Parathyroid adenoma (tissue), 2 donors: ENCODE measurements at regions not wholly inside any gene's neighbourhood (a gene's known extent, or its start where the extent isn't known, plus 50 kb on each side); places are given as distances from the start of the nearest gene placed in this dataset.

ENCODE experiments used
- H2AFZ ChIP-seq: fragments of 300-600 bp; sonication (generic); one replicate; pipeline ENCODE4 v1.7.0; 2017; ENCODE audit warnings: antibody characterized with exemption, mild to moderate bottlenecking
- H3K27ac ChIP-seq: fragments of 300-600 bp; sonication (generic); one replicate; pipeline ENCODE4 v1.7.0; 2017
- H3K27me3 ChIP-seq: fragments of 300-600 bp; sonication (generic); one replicate; pipeline ENCODE4 v1.7.0; 2017; ENCODE audit warnings: low read length; ENCODE audit not compliant: control insufficient read depth, insufficient read depth
- H3K36me3 ChIP-seq: fragments of 300-600 bp; sonication (generic); one replicate; pipeline ENCODE4 v1.7.0; 2017; ENCODE audit warnings: low read length; ENCODE audit not compliant: control insufficient read depth, insufficient read depth
- H3K4me1 ChIP-seq: fragments of 300-600 bp; sonication (generic); one replicate; pipeline ENCODE4 v1.7.0; 2017; ENCODE audit warnings: control low read depth
- H3K4me2 ChIP-seq: fragments of 300-600 bp; sonication (generic); one replicate; pipeline ENCODE4 v1.7.0; 2017; ENCODE audit warnings: low read length
- H3K4me3 ChIP-seq: fragments of 300-600 bp; sonication (generic); one replicate; pipeline ENCODE4 v1.7.0; 2017; ENCODE audit warnings: low read depth, low read length
- H3K79me2 ChIP-seq: fragments of 300-600 bp; sonication (generic); one replicate; pipeline ENCODE4 v1.7.0; 2017; ENCODE audit warnings: control low read depth
- H3K9ac ChIP-seq: fragments of 300-600 bp; sonication (generic); one replicate; pipeline ENCODE4 v1.7.0; 2017; ENCODE audit warnings: mild to moderate bottlenecking
- H3K9me3 ChIP-seq: fragments of 300-600 bp; sonication (generic); one replicate; pipeline ENCODE4 v1.7.0; 2017; ENCODE audit warnings: low read length; ENCODE audit not compliant: control insufficient read depth
- TF ChIP-seq, protein P1 (sequence below): fragments of 300-600 bp; sonication (generic); IDR thresholded peaks from one replicate; pipeline ENCODE4 v1.7.0; 2017; ENCODE audit warnings: antibody characterized with exemption, mild to moderate bottlenecking
- donor health status: primary hyperparathyroidism.

DNA sequence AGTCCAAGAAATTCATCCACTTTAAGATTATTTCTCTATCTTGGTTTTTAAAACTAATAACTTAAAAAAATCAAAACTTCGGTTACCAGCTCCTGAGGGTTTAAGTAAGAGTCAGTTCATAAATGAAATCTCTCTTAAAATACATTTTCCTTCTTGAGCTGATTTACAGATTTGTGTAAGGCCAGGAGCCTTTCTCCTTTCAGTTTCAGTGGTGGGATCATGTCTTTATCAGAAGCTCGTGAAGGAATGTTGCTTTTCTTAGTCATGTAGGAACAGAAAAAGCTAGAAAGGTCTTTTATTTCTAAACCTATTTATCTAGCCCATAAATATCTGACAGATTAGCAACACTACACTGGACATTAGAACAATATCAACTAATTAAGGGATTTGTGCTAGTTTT lies 390.2 kb downstream of the GPATCH2 start:
- H3K4me1 ChIP-seq: peaks cover 2% of the 10 kb centered on the region
- H3K27me3 ChIP-seq: no peaks in the 10 kb centered on the region
- no peaks in the 10 kb centered on the region for H3K36me3 ChIP-seq
- H3K9me3 ChIP-seq: no peaks in the 10 kb centered on the region
- no peak overlapping the region for H3K9ac ChIP-seq
- H3K27ac ChIP-seq: no peak overlapping the region
- no peak overlapping the region for H2AFZ ChIP-seq
- TF ChIP-seq, protein P1, sequence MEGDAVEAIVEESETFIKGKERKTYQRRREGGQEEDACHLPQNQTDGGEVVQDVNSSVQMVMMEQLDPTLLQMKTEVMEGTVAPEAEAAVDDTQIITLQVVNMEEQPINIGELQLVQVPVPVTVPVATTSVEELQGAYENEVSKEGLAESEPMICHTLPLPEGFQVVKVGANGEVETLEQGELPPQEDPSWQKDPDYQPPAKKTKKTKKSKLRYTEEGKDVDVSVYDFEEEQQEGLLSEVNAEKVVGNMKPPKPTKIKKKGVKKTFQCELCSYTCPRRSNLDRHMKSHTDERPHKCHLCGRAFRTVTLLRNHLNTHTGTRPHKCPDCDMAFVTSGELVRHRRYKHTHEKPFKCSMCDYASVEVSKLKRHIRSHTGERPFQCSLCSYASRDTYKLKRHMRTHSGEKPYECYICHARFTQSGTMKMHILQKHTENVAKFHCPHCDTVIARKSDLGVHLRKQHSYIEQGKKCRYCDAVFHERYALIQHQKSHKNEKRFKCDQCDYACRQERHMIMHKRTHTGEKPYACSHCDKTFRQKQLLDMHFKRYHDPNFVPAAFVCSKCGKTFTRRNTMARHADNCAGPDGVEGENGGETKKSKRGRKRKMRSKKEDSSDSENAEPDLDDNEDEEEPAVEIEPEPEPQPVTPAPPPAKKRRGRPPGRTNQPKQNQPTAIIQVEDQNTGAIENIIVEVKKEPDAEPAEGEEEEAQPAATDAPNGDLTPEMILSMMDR: no peak
- H3K79me2 ChIP-seq: no peaks in the 10 kb centered on the region
- H3K4me2 ChIP-seq: no peak overlapping the region
- no peak overlapping the region for H3K4me3 ChIP-seq

DNA sequence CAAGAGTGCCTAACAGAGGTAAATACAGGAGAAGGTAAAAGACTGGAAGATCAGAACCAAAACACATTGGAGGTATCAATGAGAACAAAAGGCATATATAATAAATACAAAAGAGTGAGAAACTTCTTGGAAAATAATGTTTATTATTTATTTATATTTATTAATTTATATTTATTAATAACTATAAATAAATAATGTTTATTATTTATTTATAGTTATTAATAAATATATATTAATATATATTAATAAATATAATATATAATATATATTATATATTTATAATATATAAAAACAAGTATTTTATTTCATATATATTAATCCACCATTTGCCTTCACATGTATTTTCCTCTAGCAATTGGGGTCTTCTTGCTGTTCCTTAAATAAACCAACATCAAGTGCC lies 391.9 kb downstream of the GPATCH2 start:
- no peak overlapping the region for H3K4me2 ChIP-seq
- peaks cover 2% of the 10 kb centered on the region for H3K4me1 ChIP-seq
- no peak overlapping the region for H3K4me3 ChIP-seq
- H3K27me3 ChIP-seq: no peaks in the 10 kb centered on the region
- no peaks in the 10 kb centered on the region for H3K36me3 ChIP-seq
- H3K27ac ChIP-seq: no peak overlapping the region
- H3K9me3 ChIP-seq: no peaks in the 10 kb centered on the region
- no peak overlapping the region for H3K9ac ChIP-seq
- H3K79me2 ChIP-seq: no peaks in the 10 kb centered on the region
- TF ChIP-seq, protein P1: no peak
- no peak overlapping the region for H2AFZ ChIP-seq

DNA sequence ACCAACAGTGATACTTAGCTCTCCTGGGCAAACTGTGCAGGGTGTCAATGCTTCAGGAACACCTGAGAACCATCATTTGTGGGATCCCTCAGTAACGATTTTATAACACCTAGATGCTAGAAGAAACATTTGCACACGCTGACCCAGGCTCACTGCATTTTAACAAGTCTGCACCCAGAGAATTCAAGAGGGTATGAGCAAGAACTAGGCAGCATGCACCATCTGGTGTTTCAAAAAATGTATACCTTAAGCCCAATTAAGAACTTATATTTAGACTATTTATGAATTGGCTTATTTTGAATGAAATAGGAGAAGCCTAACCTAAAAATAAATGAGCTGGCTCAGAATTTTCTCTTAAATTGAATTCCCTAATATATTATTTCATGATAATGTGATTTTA lies 400.5 kb downstream of the GPATCH2 start:
- Histone ChIP-seq H3K4me1 (no peaks in the 10 kb centered on the region), H3K9ac (no peak overlapping the region)

DNA sequence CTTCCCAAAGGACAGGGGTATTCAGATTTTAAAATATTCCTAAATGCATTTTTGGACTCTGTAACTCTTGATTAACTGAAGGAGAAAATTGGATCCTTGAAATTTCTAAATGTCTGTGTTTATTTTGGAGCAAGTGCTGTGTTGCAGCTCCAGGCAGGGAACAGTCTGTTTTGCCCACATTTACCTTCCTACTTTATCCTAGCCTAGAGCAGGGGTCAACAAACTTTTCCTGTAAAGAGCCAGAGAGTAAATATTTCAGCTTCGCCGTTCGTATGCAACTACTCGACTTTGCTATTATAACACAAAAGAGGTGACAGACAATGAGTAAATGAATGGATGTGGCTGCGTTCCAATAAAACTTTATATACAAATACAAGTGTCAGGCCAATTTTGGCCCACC lies 402.2 kb downstream of the GPATCH2 start:
- H3K27me3 ChIP-seq: no peaks in the 10 kb centered on the region
- no peak overlapping the region for H2AFZ ChIP-seq
- H3K36me3 ChIP-seq: no peaks in the 10 kb centered on the region
- H3K9me3 ChIP-seq: no peaks in the 10 kb centered on the region
- H3K4me2 ChIP-seq: no peak overlapping the region
- TF ChIP-seq, protein P1: no peak
- H3K9ac ChIP-seq: no peak overlapping the region
- H3K4me3 ChIP-seq: no peak overlapping the region
- H3K79me2 ChIP-seq: no peaks in the 10 kb centered on the region
- H3K27ac ChIP-seq: no peak overlapping the region
- no peaks in the 10 kb centered on the region for H3K4me1 ChIP-seq

More for the DNA sequence above, 400.5 kb downstream of the GPATCH2 start:
- TF ChIP-seq, protein P1: no peak
- Histone ChIP-seq H3K36me3 (no peaks in the 10 kb centered on the region), H3K27ac (no peak overlapping the region), H3K4me2 (no peak overlapping the region), H3K9me3 (no peaks in the 10 kb centered on the region), H3K79me2 (no peaks in the 10 kb centered on the region), H3K27me3 (no peaks in the 10 kb centered on the region), H3K4me3 (no peak overlapping the region), H2AFZ (no peak overlapping the region)

DNA sequence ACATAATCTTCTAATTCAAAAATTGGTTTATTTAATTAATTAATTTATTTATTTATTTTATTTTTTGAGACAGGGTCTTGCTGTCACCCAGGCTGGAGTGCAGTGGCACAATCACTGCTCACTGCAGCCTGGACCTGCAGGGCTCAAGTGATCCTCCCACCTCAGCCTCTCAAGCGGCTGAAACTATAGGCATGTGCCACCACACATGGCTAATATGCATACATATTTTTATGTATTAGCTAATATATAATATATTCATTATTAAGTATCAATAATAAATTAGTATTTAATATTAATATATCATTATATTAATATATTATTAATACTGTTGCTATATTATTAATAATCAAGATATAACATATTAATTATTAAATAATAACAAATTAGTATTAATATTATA lies 406.7 kb downstream of the GPATCH2 start:
- no peak overlapping the region for H3K4me2 ChIP-seq
- no peak overlapping the region for H3K4me3 ChIP-seq
- TF ChIP-seq, protein P1: no peak
- H3K9ac ChIP-seq: no peak overlapping the region
- no peak overlapping the region for H3K27ac ChIP-seq
- H3K9me3 ChIP-seq: no peaks in the 10 kb centered on the region
- no peaks in the 10 kb centered on the region for H3K4me1 ChIP-seq
- H3K36me3 ChIP-seq: no peaks in the 10 kb centered on the region
- no peaks in the 10 kb centered on the region for H3K79me2 ChIP-seq
- no peak overlapping the region for H2AFZ ChIP-seq
- H3K27me3 ChIP-seq: no peaks in the 10 kb centered on the region
